Neural progenitor cell (in vitro differentiated cells): ENCODE measurements at regions not wholly inside any gene's neighbourhood (a gene's known extent, or its start where the extent isn't known, plus 50 kb on each side); places are given as distances from the start of the nearest gene placed in this dataset.

Experiments
- DNase-seq: peaks from one replicate; pipeline ENCODE4 v3.0.0-alpha.2; 2016; ENCODE audit warnings: low spot score
- H2AFZ ChIP-seq: fragments of 200-600 bp; sonication (generic); replicated peaks from 2 replicates; pipeline ENCODE4 v1.6.1; 2016; ENCODE audit warnings: antibody characterized with exemption
- H3F3A ChIP-seq: fragments of 200-600 bp; sonication (generic); 2 replicates; pipeline ENCODE4 v1.6.1; 2016; ENCODE audit warnings: antibody characterized with exemption, low read depth
- H3K27ac ChIP-seq: fragments of 200-600 bp; sonication (generic); 2 replicates; pipeline ENCODE4 v1.5.1; 2016; ENCODE audit warnings: mild to moderate bottlenecking
- H3K27me3 ChIP-seq: fragments of 200-600 bp; sonication (generic); 2 replicates; pipeline ENCODE4 v1.6.1; 2016; ENCODE audit warnings: mild to moderate bottlenecking, moderate library complexity
- H3K36me3 ChIP-seq: fragments of 200-600 bp; sonication (generic); 2 replicates; pipeline ENCODE4 v1.5.1; 2016
- H3K4me1 ChIP-seq: fragments of 200-600 bp; sonication (generic); 2 replicates; pipeline ENCODE4 v1.6.1; 2016; ENCODE audit warnings: mixed run types
- H3K4me2 ChIP-seq: fragments of 200-600 bp; sonication (generic); 2 replicates; pipeline ENCODE4 v1.6.1; 2016
- H3K4me3 ChIP-seq: fragments of 200-600 bp; sonication (generic); 2 replicates; pipeline ENCODE4 v1.5.1; 2016
- H3K79me2 ChIP-seq: fragments of 200-600 bp; sonication (generic); 2 replicates; pipeline ENCODE4 v1.6.1; 2016; ENCODE audit warnings: low read depth
- H3K9ac ChIP-seq: fragments of 200-600 bp; sonication (generic); 2 replicates; pipeline ENCODE4 v1.6.1; 2016
- H3K9me3 ChIP-seq: fragments of 200-600 bp; sonication (generic); 2 replicates; pipeline ENCODE4 v1.5.1; 2016; ENCODE audit warnings: low read depth
- H4K20me1 ChIP-seq: fragments of 200-600 bp; sonication (generic); 2 replicates; pipeline ENCODE4 v1.6.1; 2016; ENCODE audit warnings: low read depth
- H3K27ac Mint-ChIP-seq: 3 replicates; pipeline ENCODE4 v1.8.0; 2021; ENCODE audit warnings: mixed read lengths
- H3K27me3 Mint-ChIP-seq: 2 replicates; pipeline ENCODE4 v1.8.0; 2022; ENCODE audit warnings: low read depth, mild to moderate bottlenecking, inconsistent platforms, moderate library complexity, mixed read lengths; ENCODE audit not compliant: insufficient read depth
- H3K36me3 Mint-ChIP-seq: 3 replicates; pipeline ENCODE4 v1.8.0; 2021; ENCODE audit warnings: mixed read lengths
- H3K4me1 Mint-ChIP-seq: 3 replicates; pipeline ENCODE4 v1.8.0; 2021; ENCODE audit warnings: mixed read lengths
- H3K4me3 Mint-ChIP-seq: 3 replicates; pipeline ENCODE4 v1.8.0; 2021; ENCODE audit warnings: mild to moderate bottlenecking, moderate library complexity, mixed read lengths
- H3K9me3 Mint-ChIP-seq: 3 replicates; pipeline ENCODE4 v1.8.0; 2020; ENCODE audit warnings: mixed read lengths
- EZH2 ChIP-seq: fragments of 200-600 bp; sonication (generic); IDR thresholded peaks from 2 replicates; pipeline ENCODE4 v1.6.1; 2017; ENCODE audit warnings: antibody characterized with exemption, mild to moderate bottlenecking, moderate library complexity
- EZH2phosphoT487 ChIP-seq: fragments of 200-600 bp; sonication (generic); IDR thresholded peaks from 2 replicates; pipeline ENCODE4 v1.6.1; 2017; ENCODE audit warnings: antibody characterized with exemption
- TF ChIP-seq, protein P1 (sequence below): fragments of 200-600 bp; sonication (generic); IDR thresholded peaks from 2 replicates; pipeline ENCODE4 v1.5.1; 2017; ENCODE audit warnings: antibody characterized with exemption, mild to moderate bottlenecking

DNA sequence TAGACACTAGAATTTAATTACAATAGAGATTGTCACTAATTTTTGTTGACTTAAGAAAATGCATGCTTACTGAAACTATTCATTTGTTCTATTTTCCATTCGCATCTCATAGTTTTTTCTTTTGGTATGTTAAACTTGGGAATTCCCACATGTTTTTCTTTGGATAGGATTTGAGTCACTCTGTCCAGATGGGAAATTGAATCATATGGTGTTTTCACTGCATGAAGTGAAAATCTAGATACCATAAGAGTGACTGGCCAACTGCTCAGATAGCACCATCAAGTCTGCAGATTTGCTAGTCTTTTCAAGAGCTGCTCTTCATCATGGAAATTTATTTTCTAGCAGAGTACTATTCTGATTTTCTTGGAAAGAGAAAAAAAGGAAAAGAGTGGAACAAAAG is 172.6 kb downstream of the FAM47B start:
- Histone ChIP-seq H4K20me1 (no peaks in the 10 kb centered on the region), H3K4me2 (no peak overlapping the region), H2AFZ (no peak overlapping the region), H3K27ac (no peak overlapping the region), H3K9ac (no peak overlapping the region), H3K9me3 (peaks cover 5% of the 10 kb centered on the region), H3K79me2 (no peaks in the 10 kb centered on the region), H3K36me3 (no peaks in the 10 kb centered on the region), H3K4me1 (no peaks in the 10 kb centered on the region), H3K4me3 (no peak overlapping the region), H3K27me3 (no peaks in the 10 kb centered on the region), H3F3A (no peaks in the 10 kb centered on the region)
- peaks cover 6% of the 10 kb centered on the region for H3K9me3 Mint-ChIP-seq
- H3K4me3 Mint-ChIP-seq: no peak overlapping the region
- no peaks in the 10 kb centered on the region for H3K36me3 Mint-ChIP-seq
- no peaks in the 10 kb centered on the region for H3K27me3 Mint-ChIP-seq
- no peak overlapping the region for H3K27ac Mint-ChIP-seq
- TF ChIP-seq, protein P1, sequence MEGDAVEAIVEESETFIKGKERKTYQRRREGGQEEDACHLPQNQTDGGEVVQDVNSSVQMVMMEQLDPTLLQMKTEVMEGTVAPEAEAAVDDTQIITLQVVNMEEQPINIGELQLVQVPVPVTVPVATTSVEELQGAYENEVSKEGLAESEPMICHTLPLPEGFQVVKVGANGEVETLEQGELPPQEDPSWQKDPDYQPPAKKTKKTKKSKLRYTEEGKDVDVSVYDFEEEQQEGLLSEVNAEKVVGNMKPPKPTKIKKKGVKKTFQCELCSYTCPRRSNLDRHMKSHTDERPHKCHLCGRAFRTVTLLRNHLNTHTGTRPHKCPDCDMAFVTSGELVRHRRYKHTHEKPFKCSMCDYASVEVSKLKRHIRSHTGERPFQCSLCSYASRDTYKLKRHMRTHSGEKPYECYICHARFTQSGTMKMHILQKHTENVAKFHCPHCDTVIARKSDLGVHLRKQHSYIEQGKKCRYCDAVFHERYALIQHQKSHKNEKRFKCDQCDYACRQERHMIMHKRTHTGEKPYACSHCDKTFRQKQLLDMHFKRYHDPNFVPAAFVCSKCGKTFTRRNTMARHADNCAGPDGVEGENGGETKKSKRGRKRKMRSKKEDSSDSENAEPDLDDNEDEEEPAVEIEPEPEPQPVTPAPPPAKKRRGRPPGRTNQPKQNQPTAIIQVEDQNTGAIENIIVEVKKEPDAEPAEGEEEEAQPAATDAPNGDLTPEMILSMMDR: no peak
- TF ChIP-seq EZH2 (no peak), EZH2phosphoT487 (no peak)
- DNase-seq: no peak
- no peaks in the 10 kb centered on the region for H3K4me1 Mint-ChIP-seq

DNA sequence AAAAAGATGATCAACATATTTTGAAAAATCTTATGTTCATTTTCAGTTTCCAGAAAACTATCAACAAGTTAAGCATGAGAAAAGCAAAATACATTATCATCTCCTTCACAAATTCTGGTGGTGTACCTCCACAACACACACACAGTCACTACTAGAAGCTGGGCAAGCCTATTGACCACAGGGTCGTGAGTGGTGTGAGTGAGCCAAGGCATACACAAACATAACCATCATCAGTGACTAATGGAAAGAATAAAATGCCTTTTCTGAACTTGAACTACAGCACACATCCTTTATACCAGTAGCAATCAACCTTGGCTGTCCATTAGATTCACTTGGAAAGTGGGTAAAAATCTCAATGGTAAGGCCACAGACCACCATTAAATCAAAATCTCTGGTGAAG is 180.2 kb downstream of the FAM47B start:
- Mint-ChIP-seq H3K4me3 (no peak overlapping the region), H3K27ac (no peak overlapping the region), H3K4me1 (no peaks in the 10 kb centered on the region), H3K9me3 (no peaks in the 10 kb centered on the region), H3K36me3 (no peaks in the 10 kb centered on the region), H3K27me3 (no peaks in the 10 kb centered on the region)
- Histone ChIP-seq H3K36me3 (no peaks in the 10 kb centered on the region), H3K4me3 (no peak overlapping the region), H3K79me2 (no peaks in the 10 kb centered on the region), H2AFZ (no peak overlapping the region), H3K27me3 (no peaks in the 10 kb centered on the region), H3K4me1 (no peaks in the 10 kb centered on the region), H3K9me3 (no peaks in the 10 kb centered on the region), H4K20me1 (no peaks in the 10 kb centered on the region), H3K9ac (no peak overlapping the region), H3K4me2 (no peak overlapping the region), H3K27ac (no peak overlapping the region), H3F3A (no peaks in the 10 kb centered on the region)
- no peak for DNase-seq
- TF ChIP-seq EZH2 (no peak), EZH2phosphoT487 (no peak)
- TF ChIP-seq, protein P1: no peak

DNA sequence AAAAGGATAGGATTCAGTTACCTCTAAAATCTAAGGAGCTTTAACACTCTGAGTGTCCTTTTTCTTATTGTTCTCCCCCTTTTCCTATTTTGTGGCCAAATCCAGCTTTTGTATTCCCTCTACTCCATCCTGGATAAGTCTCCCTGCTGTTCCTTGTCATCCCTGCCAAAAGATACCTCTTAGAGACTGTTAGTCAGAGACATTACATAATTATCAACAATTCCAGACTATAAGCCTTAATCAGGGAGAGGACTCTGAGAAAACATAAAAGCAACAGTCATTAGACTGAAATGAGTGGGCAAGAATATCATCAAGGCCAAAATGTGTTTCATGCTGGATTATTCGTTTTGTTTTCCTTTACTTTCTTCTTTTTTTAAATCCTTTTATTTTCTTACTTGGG is 206.9 kb downstream of the FAM47B start:
- no peaks in the 10 kb centered on the region for H3K4me1 Mint-ChIP-seq
- H3K79me2 ChIP-seq: no peaks in the 10 kb centered on the region
- H3K27me3 Mint-ChIP-seq: no peaks in the 10 kb centered on the region
- H3K27ac ChIP-seq: no peak overlapping the region
- peaks cover 4% of the 10 kb centered on the region for H3K9me3 Mint-ChIP-seq
- H3K27me3 ChIP-seq: no peaks in the 10 kb centered on the region
- no peaks in the 10 kb centered on the region for H3K9me3 ChIP-seq
- DNase-seq: no peak
- no peaks in the 10 kb centered on the region for H3K36me3 Mint-ChIP-seq
- H3K9ac ChIP-seq: no peak overlapping the region
- no peaks in the 10 kb centered on the region for H3K36me3 ChIP-seq
- no peak overlapping the region for H3K4me3 ChIP-seq
- H3K27ac Mint-ChIP-seq: no peak overlapping the region
- no peaks in the 10 kb centered on the region for H4K20me1 ChIP-seq
- H3F3A ChIP-seq: no peaks in the 10 kb centered on the region
- no peak overlapping the region for H2AFZ ChIP-seq
- no peaks in the 10 kb centered on the region for H3K4me1 ChIP-seq
- H3K4me3 Mint-ChIP-seq: no peak overlapping the region
- H3K4me2 ChIP-seq: peak overlapping the region; percentile 13
- TF ChIP-seq EZH2 (no peak), EZH2phosphoT487 (no peak)
- TF ChIP-seq, protein P1: no peak

DNA sequence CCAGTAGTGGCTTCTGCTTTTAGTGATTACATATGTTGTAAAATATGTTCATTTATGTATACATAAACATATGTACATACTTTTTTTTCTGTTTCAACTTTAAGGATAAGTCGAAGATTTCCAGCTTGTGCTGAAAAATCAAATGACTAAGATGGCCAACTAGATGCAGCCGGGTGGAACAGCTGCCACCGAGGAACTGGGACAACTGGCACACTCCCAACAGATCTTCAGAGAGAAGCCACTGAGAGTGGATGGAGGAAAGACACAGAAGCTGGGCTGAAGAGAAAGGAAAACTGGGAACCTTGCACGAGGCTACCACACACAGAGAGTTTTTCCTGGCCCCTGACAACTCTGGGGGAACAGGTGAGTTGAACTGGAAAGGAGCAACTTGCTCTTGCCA is 207.5 kb downstream of the FAM47B start:
- Histone ChIP-seq H3K4me3 (no peak overlapping the region), H3K4me2 (no peak overlapping the region), H3K27ac (no peak overlapping the region), H3F3A (no peaks in the 10 kb centered on the region), H3K27me3 (no peaks in the 10 kb centered on the region), H3K36me3 (no peaks in the 10 kb centered on the region), H2AFZ (no peak overlapping the region), H3K9me3 (no peaks in the 10 kb centered on the region), H4K20me1 (no peaks in the 10 kb centered on the region), H3K4me1 (no peaks in the 10 kb centered on the region), H3K9ac (no peak overlapping the region), H3K79me2 (no peaks in the 10 kb centered on the region)
- H3K27ac Mint-ChIP-seq: no peak overlapping the region
- TF ChIP-seq EZH2phosphoT487 (no peak), EZH2 (no peak)
- TF ChIP-seq, protein P1: no peak
- H3K4me3 Mint-ChIP-seq: no peak overlapping the region
- no peaks in the 10 kb centered on the region for H3K27me3 Mint-ChIP-seq
- no peaks in the 10 kb centered on the region for H3K36me3 Mint-ChIP-seq
- H3K4me1 Mint-ChIP-seq: no peaks in the 10 kb centered on the region
- peaks cover 4% of the 10 kb centered on the region for H3K9me3 Mint-ChIP-seq
- no peak for DNase-seq
